GM18909 (cell line): ENCODE measurements at regions not wholly inside any gene's neighbourhood (a gene's known extent, or its start where the extent isn't known, plus 50 kb on each side); places are given as distances from the start of the nearest gene placed in this dataset.
"Not testable (repeated sequence)": the region's sequence is repeated elsewhere in the genome, so short reads cannot be mapped to it uniquely, and the experiment has no call there.

Source experiments
- ATAC-seq: cut with Tn5 transposase; IDR thresholded peaks from one replicate; pipeline ENCODE4 v1.9.1; 2021; ENCODE audit warnings: mild to moderate bottlenecking; ENCODE audit not compliant: unreplicated experiment, poor library complexity

GRCh38 chr9:42239445-42240260 is 56.2 kb downstream of the SPATA31A6 start:
- not testable (repeated sequence) for ATAC-seq

DNA sequence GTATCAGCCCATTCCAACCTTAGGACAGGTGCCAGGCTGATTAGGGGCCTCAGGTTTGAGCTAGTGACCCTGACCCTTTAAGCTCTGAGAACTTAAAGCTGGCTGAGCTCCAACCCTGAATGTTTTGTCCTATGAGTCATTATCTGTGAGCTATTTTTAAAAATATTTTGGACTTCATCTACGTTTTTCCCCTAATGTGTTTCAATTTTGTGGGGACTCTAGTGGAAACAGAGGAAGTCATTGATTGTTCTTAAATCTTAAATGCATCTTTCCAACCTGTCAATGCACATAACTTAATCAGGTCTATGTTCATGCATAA is 56.8 kb downstream of the SPATA31A6 start:
- not testable (repeated sequence) for ATAC-seq

DNA sequence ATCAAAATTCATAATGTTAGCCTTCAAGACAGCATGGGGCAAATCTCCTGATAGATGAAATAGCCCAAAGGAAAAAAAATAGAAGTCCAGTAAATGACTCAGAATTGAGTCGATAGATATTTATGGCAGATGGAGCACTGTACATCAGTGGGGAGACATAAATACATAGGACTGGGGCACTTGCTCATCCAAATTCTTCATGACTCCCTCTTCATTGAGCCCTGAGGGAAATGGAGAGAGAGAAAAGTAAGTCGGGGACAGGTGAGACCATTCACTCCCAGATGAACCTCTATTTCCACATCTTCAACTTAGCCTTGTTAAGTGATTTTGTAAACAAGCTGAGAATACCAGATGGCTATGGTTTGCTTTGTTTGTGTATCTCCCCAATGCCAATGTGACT is 59.8 kb downstream of the SPATA31A6 start:
- ATAC-seq, result not testable (repeated sequence)

DNA sequence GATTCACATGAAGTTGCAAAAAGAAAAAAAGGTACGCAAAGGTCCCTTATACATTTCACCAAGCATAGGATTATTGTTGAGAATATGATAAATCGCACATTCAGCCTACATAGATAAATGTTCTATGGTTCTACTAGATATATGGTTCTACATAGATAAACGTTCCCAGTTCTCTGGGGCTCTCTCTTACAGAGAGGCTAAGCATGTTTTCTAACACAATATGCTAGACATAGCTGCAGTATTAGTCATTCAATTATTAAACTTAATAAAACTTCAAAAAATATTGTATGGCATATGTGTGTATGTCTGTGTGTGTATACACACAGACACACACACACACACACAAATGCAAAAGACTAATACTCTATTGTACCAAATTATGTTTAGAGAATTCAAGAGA is 60.4 kb downstream of the SPATA31A6 start:
- not testable (repeated sequence) for ATAC-seq

- ATAC-seq, result not testable (repeated sequence)
Observed at GRCh38 chr9:42268729-42269128, 85.3 kb downstream of the SPATA31A6 start.

- not testable (repeated sequence) for ATAC-seq
Observed at GRCh38 chr9:42269171-42269570, 85.7 kb downstream of the SPATA31A6 start.

DNA sequence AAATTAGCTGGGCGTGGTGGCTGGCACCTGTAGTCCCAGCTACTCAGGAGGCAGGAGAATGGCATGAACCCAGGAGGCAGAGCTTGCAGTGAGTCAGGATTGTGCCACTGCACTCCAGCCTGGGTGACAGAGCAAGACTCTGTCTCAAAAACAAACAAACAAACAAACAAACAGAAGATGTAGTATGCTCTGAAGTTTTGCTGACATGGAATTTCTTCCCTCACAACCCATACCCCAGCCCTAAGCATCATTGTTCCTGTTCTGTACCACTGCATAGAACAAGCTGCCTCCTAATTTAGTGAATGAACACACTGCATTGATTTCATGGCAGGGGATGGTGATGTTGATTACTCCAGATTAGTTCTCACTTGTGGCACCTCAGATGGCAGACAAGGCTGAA is 89.7 kb downstream of the SPATA31A6 start:
- not testable (repeated sequence) for ATAC-seq

- ATAC-seq, result no peak
Observed at GRCh38 chr9:42275141-42275540, 91.7 kb downstream of the SPATA31A6 start.

- ATAC-seq, result not testable (repeated sequence)
Observed at GRCh38 chr9:42282531-42283178, 99.2 kb downstream of the SPATA31A6 start.

- not testable (repeated sequence) for ATAC-seq
Observed at GRCh38 chr9:42283179-42283543, 99.7 kb downstream of the SPATA31A6 start.

- ATAC-seq, result not testable (repeated sequence)
Observed at GRCh38 chr9:42286145-42286845, 102.8 kb downstream of the SPATA31A6 start.

GRCh38 chr9:42288002-42288864 is 104.8 kb downstream of the SPATA31A6 start:
- ATAC-seq, result not testable (repeated sequence)

DNA sequence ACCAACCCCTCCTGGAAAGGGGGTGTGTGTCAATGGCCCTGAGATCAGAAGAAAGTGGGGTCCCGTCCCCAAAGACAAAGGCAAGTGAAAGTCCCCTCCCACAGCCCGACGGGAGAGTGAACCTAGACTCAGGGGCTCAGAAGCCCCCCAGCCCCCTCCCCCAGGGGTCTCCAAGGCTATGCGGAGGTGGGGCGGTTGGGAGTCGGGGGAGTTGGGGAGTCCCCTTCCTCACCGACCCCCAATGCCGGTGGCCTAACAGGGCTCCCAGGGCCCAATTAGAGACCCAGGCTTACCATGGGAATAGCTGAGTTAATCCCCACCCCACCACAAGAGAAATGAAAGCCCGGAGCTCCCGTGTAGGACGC is 105.4 kb downstream of the SPATA31A6 start:
- not testable (repeated sequence) for ATAC-seq

- ATAC-seq, result not testable (repeated sequence)
Observed at GRCh38 chr9:42300124-42300523, 116.7 kb downstream of the SPATA31A6 start.

GRCh38 chr9:42306625-42307024 is 123.2 kb downstream of the SPATA31A6 start:
- ATAC-seq, result not testable (repeated sequence)

DNA sequence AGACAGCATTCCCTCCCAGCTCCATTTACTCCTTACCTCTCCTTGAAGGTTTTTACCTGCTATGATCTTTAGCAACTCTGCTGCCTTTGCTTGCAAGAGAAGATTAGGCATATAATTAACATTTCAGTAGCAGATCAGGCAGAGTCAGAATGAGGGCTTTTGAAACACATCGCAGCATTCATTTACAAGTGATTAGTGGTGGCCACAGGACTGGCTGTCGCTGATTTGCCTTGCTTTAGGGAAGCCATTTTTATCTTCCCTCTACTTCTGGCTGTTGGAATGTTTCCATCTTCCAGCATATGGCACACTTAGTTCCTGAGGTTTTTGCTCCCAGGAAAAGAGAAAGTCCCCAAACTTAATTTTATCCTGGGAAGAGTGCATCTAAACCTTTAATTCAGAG is 124.0 kb downstream of the SPATA31A6 start:
- not testable (repeated sequence) for ATAC-seq

DNA sequence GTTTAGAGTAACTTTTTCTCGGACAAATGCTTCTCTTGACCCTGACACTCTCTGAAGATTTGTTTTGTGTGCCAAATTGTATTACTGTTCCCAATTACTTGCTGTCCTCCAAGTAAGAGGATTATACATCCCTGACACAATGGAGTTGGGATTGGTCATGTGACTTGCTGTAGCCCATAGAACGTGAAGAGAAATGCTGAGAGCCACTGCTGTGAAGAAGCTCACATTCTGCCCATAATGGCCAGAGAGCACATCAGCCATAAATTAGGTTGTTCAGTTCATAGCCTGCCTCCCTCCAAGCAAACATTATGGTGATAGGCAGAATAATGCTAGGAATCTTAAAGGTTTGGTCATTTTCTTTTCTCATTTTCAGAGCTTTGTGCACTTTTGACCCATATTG is 127.5 kb downstream of the SPATA31A6 start:
- ATAC-seq, result not testable (repeated sequence)

- ATAC-seq, result not testable (repeated sequence)
Observed at GRCh38 chr9:42316026-42316425, 132.6 kb downstream of the SPATA31A6 start.

DNA sequence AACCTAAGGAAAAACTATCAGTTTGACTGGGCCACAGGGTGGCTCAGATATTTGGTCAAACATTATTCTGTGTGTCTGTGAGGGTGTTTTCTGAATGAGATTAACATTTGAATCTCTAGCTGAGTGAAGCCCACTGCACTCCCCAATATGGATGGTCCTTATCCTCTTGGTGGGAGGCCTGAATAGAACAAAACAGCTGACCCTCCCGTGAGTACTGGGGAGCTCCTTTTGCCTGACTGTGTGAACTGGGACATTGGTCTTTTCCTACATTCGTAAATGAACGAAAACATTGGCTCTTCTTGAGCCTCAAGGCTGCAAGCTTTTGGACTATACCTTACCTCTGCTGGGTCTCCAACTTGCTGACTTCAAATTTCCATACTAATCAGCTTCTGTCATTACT is 134.2 kb downstream of the SPATA31A6 start:
- ATAC-seq, result not testable (repeated sequence)

DNA sequence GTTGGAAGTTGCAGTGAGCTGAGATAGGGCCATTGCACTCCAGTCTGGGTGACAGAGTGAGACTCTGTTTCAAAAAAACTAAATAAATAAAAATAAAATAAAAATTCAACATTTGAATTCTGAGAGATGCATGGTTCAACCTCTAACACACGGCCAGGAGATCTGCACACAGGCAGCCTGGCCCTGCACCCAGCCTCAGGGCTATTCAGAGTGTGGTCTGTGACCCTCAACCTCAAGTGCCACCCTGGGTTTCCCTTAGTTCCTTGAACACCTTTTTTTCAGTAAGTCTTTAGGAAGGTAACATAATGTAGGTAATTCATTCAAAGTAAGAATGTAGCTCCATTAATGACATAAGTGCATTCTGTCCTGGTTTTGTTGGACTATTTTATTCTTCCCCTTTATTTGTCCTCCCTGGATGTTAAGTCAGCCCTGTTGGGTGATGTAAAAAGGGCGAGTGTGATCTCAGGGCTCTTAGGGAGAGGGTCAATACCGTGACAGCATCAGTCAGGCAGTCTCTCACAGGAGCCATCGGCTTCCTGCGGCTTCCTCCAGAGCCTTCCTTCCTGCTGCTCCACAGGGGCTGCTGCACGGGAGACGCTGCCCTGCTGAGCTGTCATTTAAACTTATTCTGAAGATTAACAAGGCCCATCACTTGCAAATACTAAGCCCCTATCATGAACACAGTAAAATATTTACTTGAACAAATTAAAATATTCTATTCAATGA is 139.8 kb downstream of the SPATA31A6 start:
- not testable (repeated sequence) for ATAC-seq
